CD4-positive, alpha-beta T cell (primary cell): ENCODE measurements at regions not wholly inside any gene's neighbourhood (a gene's known extent, or its start where the extent isn't known, plus 50 kb on each side); places are given as distances from the start of the nearest gene placed in this dataset.

Source experiments
- ATAC-seq: fragments of 200-7000 bp; cut with Tn5 transposase; one replicate; pipeline ENCODE4 v1.10.0; 2022; ENCODE audit warnings: mild to moderate bottlenecking; ENCODE audit not compliant: poor library complexity
- CTCF ChIA-PET: fragments of 350-600 bp; sonication (Branson Sonifier 250); formaldehyde crosslinking; loops from one replicate; lab custom pipeline; 2021; ENCODE audit warnings: antibody characterized with exemption, inconsistent platforms; lab: Charles Lee
- POLR2A ChIA-PET: fragments of 350-600 bp; sonication (Branson Sonifier 250); formaldehyde crosslinking; loops from one replicate; lab custom pipeline; 2021; ENCODE audit warnings: antibody characterized with exemption, inconsistent platforms; lab: Charles Lee
- DNase-seq, 14 experiments: peaks; one replicate each; pipeline ENCODE4 v3.0.0-alpha.2; 2013 to 2020; ENCODE audit warnings: mixed read lengths in 2 of 14
- H3K27ac ChIP-seq, 2 donors: one replicate each; pipeline versions ENCODE4 v1.5.1 to v1.7.0; 2013; ENCODE audit warnings: low read length in 2 of 2, low read depth in 1 of 2, mild to moderate bottlenecking in 1 of 2
- H3K27me3 ChIP-seq, 2 experiments: 1 replicate in 1 of 2; 2 replicates in 1 of 2; pipeline versions ENCODE4 v1.6.1 to v1.7.0; 2013; ENCODE audit warnings: low read length in 2 of 2, control low read depth in 1 of 2, mild to moderate bottlenecking in 1 of 2, moderate library complexity in 1 of 2; ENCODE audit not compliant: insufficient read depth in 2 of 2, control insufficient read depth in 1 of 2
- H3K36me3 ChIP-seq: one replicate; pipeline ENCODE4 v1.6.1; 2013; ENCODE audit warnings: low read length, control low read depth; ENCODE audit not compliant: insufficient read depth
- H3K4me1 ChIP-seq: one replicate; pipeline ENCODE4 v1.6.1; 2013; ENCODE audit warnings: low read length, control low read depth; ENCODE audit not compliant: insufficient read depth
- H3K4me3 ChIP-seq: one replicate; pipeline ENCODE4 v1.5.1; 2013; ENCODE audit warnings: mild to moderate bottlenecking, low read length, moderate library complexity
- H3K9me3 ChIP-seq, 2 experiments: 1 replicate in 1 of 2; 2 replicates in 1 of 2; pipeline versions ENCODE4 v1.6.1 to v1.7.0; 2013; ENCODE audit warnings: low read length in 2 of 2, mild to moderate bottlenecking in 2 of 2, control low read depth in 1 of 2, moderate library complexity in 1 of 2; ENCODE audit not compliant: control insufficient read depth in 1 of 2, insufficient read depth in 1 of 2
- H3K27ac Mint-ChIP-seq: one replicate; pipeline ENCODE4 v1.8.0; 2020; ENCODE audit warnings: mixed read lengths
- H3K27me3 Mint-ChIP-seq: one replicate; pipeline ENCODE4 v1.8.0; 2021; ENCODE audit warnings: mixed read lengths
- H3K36me3 Mint-ChIP-seq: one replicate; pipeline ENCODE4 v1.8.0; 2021; ENCODE audit warnings: low read depth, mixed read lengths
- H3K4me1 Mint-ChIP-seq: one replicate; pipeline ENCODE4 v1.8.0; 2021; ENCODE audit warnings: low read depth, mixed read lengths
- H3K4me3 Mint-ChIP-seq: one replicate; pipeline ENCODE4 v1.8.0; 2020; ENCODE audit warnings: mild to moderate bottlenecking, mixed read lengths
- H3K9me3 Mint-ChIP-seq: one replicate; pipeline ENCODE4 v1.8.0; 2020; ENCODE audit warnings: mixed read lengths
- CTCF ChIP-seq: fragments of 200-600 bp; IDR thresholded peaks from one replicate; pipeline ENCODE4 v1.8.0; 2022; ENCODE audit warnings: antibody characterized with exemption, mild to moderate bottlenecking
- intact Hi-C, 2 experiments: fragments of 100-400 bp; cut with DNase I in 1 of 2; cut with micrococcal nuclease in 1 of 2; formaldehyde crosslinking; loops; one replicate each; pipeline versions ENCODE4 v1.15.1 to v1.9.0; 2023 to 2025; cut with DNase I, micrococcal nuclease

GRCh38 chr11:19375440-19375839 is 134.7 kb upstream of the E2F8 start:
- no peak overlapping the region for H3K4me3 ChIP-seq
- ATAC-seq (no peak), DNase-seq (no peak)
- ChIA-PET POLR2A (no interaction called here), CTCF (no interaction called here)
- intact Hi-C loops = no loop called here
- Mint-ChIP-seq H3K9me3 (no peaks in the 10 kb centered on the region), H3K4me1 (no peaks in the 10 kb centered on the region), H3K4me3 (no peak overlapping the region), H3K27ac (no peak overlapping the region), H3K27me3 (peaks cover 56% of the 10 kb centered on the region), H3K36me3 (no peaks in the 10 kb centered on the region)
- no peak for TF ChIP-seq CTCF
- H3K27me3 ChIP-seq = peaks cover 4 to 5% of the 10 kb centered on the region in 2 experiments
- H3K36me3 ChIP-seq = no peaks in the 10 kb centered on the region
- peaks cover 0 to 5% of the 10 kb centered on the region in 2 experiments for H3K9me3 ChIP-seq
- no peak overlapping the region for H3K27ac ChIP-seq
- no peaks in the 10 kb centered on the region for H3K4me1 ChIP-seq

- H3K9me3 Mint-ChIP-seq = no peaks in the 10 kb centered on the region
- no peaks in the 10 kb centered on the region for H3K36me3 Mint-ChIP-seq
- ChIA-PET CTCF (no interaction called here), POLR2A (no interaction called here)
- no peaks in the 10 kb centered on the region for H3K4me1 Mint-ChIP-seq
- peaks cover 0 to 5% of the 10 kb centered on the region in 2 experiments for H3K9me3 ChIP-seq
- no peak overlapping the region for H3K27ac ChIP-seq
- DNase-seq (no peak), ATAC-seq (no peak)
- intact Hi-C loops = no loop called here
- H3K4me3 ChIP-seq = no peak overlapping the region
- H3K27me3 Mint-ChIP-seq = peaks cover 45% of the 10 kb centered on the region
- H3K27me3 ChIP-seq = peaks cover 0 to 5% of the 10 kb centered on the region in 2 experiments
- no peaks in the 10 kb centered on the region for H3K4me1 ChIP-seq
- no peak for TF ChIP-seq CTCF
- no peak overlapping the region for H3K4me3 Mint-ChIP-seq
- H3K36me3 ChIP-seq = no peaks in the 10 kb centered on the region
- no peak overlapping the region for H3K27ac Mint-ChIP-seq
These were observed 133.4 kb upstream of the E2F8 start for GRCh38 chr11:19374151-19374569.

- H3K4me3 Mint-ChIP-seq = no peak overlapping the region
- no peak overlapping the region for H3K27ac Mint-ChIP-seq
- no peaks in the 10 kb centered on the region for H3K36me3 Mint-ChIP-seq
- ChIA-PET POLR2A (no interaction called here), CTCF (no interaction called here)
- no peak for ATAC-seq
- Histone ChIP-seq H3K27me3 (peaks cover 0 to 5% of the 10 kb centered on the region in 2 experiments), H3K36me3 (no peaks in the 10 kb centered on the region), H3K4me3 (no peak overlapping the region), H3K4me1 (no peaks in the 10 kb centered on the region), H3K27ac (no peak overlapping the region), H3K9me3 (no peaks in the 10 kb centered on the region)
- TF ChIP-seq CTCF = no peak
- DNase-seq = no peak
- peaks cover 44% of the 10 kb centered on the region for H3K27me3 Mint-ChIP-seq
- H3K9me3 Mint-ChIP-seq = no peaks in the 10 kb centered on the region
- intact Hi-C loops = no loop called here
- H3K4me1 Mint-ChIP-seq = no peaks in the 10 kb centered on the region
These were observed 131.6 kb upstream of the E2F8 start for GRCh38 chr11:19372381-19372780.
